SK-N-SH (cell line): ENCODE measurements at regions not wholly inside any gene's neighbourhood (a gene's known extent, or its start where the extent isn't known, plus 50 kb on each side); places are given as distances from the start of the nearest gene placed in this dataset.

ENCODE experiments used
- CTCF ChIA-PET: fragments of 300-600, 350-600 bp; formaldehyde crosslinking; extraction: SDS; loops from one replicate; lab custom pipeline; 2021; lab: Yijun Ruan, JAX
- POLR2A ChIA-PET: fragments of 350-600 bp; sonication (Branson Sonifier 250); formaldehyde crosslinking; extraction: SDS; loops from one replicate; lab custom pipeline; 2020; ENCODE audit warnings: antibody characterized with exemption, inconsistent platforms; lab: Yijun Ruan, JAX
- DNase-seq: peaks from one replicate; pipeline ENCODE4 v3.0.0; 2012
- H2AFZ ChIP-seq: fragments of 200-600 bp; sonication (generic); 2 replicates; pipeline ENCODE4 v1.8.1; 2016; ENCODE audit warnings: antibody characterized with exemption, mild to moderate bottlenecking, low read depth
- H3F3A ChIP-seq: fragments of 200-600 bp; sonication (generic); replicated peaks from 2 replicates; pipeline ENCODE3; 2016; ENCODE audit warnings: antibody characterized with exemption, mild to moderate bottlenecking; ENCODE audit not compliant: insufficient read depth
- H3K27ac ChIP-seq, 2 experiments: fragments of 200-500 bp in 1 of 2; fragments of 200-600 bp in 1 of 2; sonication (Bioruptor generic) in 1 of 2; sonication (generic), shearing (Covaris generic) in 1 of 2; 2 replicates each; pipeline versions ENCODE4 v1.5.1 to v1.6.1; 2014 to 2016; ENCODE audit warnings: low read depth in 2 of 2, inconsistent platforms in 1 of 2, low read length in 1 of 2, mild to moderate bottlenecking in 1 of 2, mixed read lengths in 1 of 2
- H3K27me3 ChIP-seq: fragments of 200-600 bp; sonication (generic), shearing (Covaris generic); 2 replicates; pipeline ENCODE4 v1.6.1; 2016; ENCODE audit warnings: mixed run types; ENCODE audit not compliant: insufficient read depth
- H3K36me3 ChIP-seq, 2 experiments: fragments of 200-500 bp in 1 of 2; fragments of 200-600 bp in 1 of 2; sonication (Bioruptor generic) in 1 of 2; sonication (generic) in 1 of 2; replicated peaks in 1 of 2; 2 replicates each; pipeline versions ENCODE3 to v1.5.1; 2014 to 2016; ENCODE audit warnings: low read length in 1 of 2, mild to moderate bottlenecking in 1 of 2; ENCODE audit not compliant: insufficient read depth in 2 of 2, control insufficient read depth in 1 of 2
- H3K4me1 ChIP-seq, 2 experiments: fragments of 200-500 bp in 1 of 2; fragments of 200-600 bp in 1 of 2; sonication (Bioruptor generic) in 1 of 2; sonication (generic), shearing (Covaris generic) in 1 of 2; 2 replicates each; pipeline versions ENCODE4 v1.5.1 to v1.6.1; 2014 to 2016; ENCODE audit warnings: low read depth in 1 of 2, low read length in 1 of 2, mixed run types in 1 of 2; ENCODE audit not compliant: insufficient read depth in 2 of 2, control insufficient read depth in 1 of 2
- H3K4me2 ChIP-seq: fragments of 200-600 bp; sonication (generic), shearing (Covaris generic); 2 replicates; pipeline ENCODE4 v1.6.1; 2017; ENCODE audit warnings: mixed run types
- H3K4me3 ChIP-seq, 2 experiments: fragments of 200-500 bp in 1 of 2; fragments of 200-600 bp in 1 of 2; sonication (Bioruptor generic) in 1 of 2; sonication (generic), shearing (Covaris generic) in 1 of 2; 2 replicates each; pipeline versions ENCODE4 v1.5.1 to v1.8.1; 2014 to 2016; ENCODE audit warnings: low read depth in 2 of 2, inconsistent platforms in 1 of 2, low read length in 1 of 2, mild to moderate bottlenecking in 1 of 2, mixed read lengths in 1 of 2, moderate library complexity in 1 of 2
- H3K79me2 ChIP-seq: fragments of 200-600 bp; sonication (generic); 2 replicates; pipeline ENCODE4 v1.8.1; 2017; ENCODE audit warnings: mild to moderate bottlenecking; ENCODE audit not compliant: insufficient read depth
- H3K9ac ChIP-seq: fragments of 200-600 bp; sonication (generic); 2 replicates; pipeline ENCODE4 v1.6.1; 2017; ENCODE audit warnings: mixed run types
- H3K9me2 ChIP-seq: fragments of 200-600 bp; sonication (generic); 2 replicates; pipeline ENCODE4 v1.6.1; 2017; ENCODE audit warnings: mixed run types
- H3K9me3 ChIP-seq: fragments of 200-600 bp; sonication (generic); 2 replicates; pipeline ENCODE4 v1.6.1; 2017; ENCODE audit warnings: mixed run types, mild to moderate bottlenecking, moderate library complexity
- H4K20me1 ChIP-seq: fragments of 200-600 bp; sonication (generic); 2 replicates; pipeline ENCODE4 v1.6.1; 2017; ENCODE audit warnings: mild to moderate bottlenecking, mixed run types; ENCODE audit not compliant: insufficient read depth
- CHD2 ChIP-seq: fragments of 150-350 bp; IDR thresholded peaks from 2 replicates; pipeline ENCODE4 v1.6.1; 2018; ENCODE audit warnings: low read length; ENCODE audit not compliant: partially characterized antibody
- ELF1 ChIP-seq: IDR thresholded peaks from 2 replicates; pipeline ENCODE4 v1.4.0; 2012
- EP300 ChIP-seq, 2 experiments: IDR thresholded peaks; 2 replicates each; pipeline versions ENCODE4 v1.4.0 to v1.6.1; 2012; ENCODE audit warnings: borderline replicate concordance in 1 of 2, low read depth in 1 of 2, low read length in 1 of 2
- GABPA ChIP-seq: IDR thresholded peaks from 2 replicates; pipeline ENCODE4 v1.4.0; 2012; ENCODE audit warnings: low read depth, mild to moderate bottlenecking
- NRF1 ChIP-seq: IDR thresholded peaks from 2 replicates; pipeline ENCODE4 v1.6.1; 2012; ENCODE audit warnings: low read depth, mild to moderate bottlenecking, low read length
- POLR2AphosphoS5 ChIP-seq: IDR thresholded peaks from 2 replicates; pipeline ENCODE4 v1.6.1; 2012; ENCODE audit warnings: low read depth, low read length
- RAD21 ChIP-seq: IDR thresholded peaks from 2 replicates; pipeline ENCODE4 v1.6.1; 2012; ENCODE audit warnings: mild to moderate bottlenecking, low read length
- RCOR1 ChIP-seq: fragments of 150-350 bp; IDR thresholded peaks from 2 replicates; pipeline ENCODE4 v1.6.1; 2017; ENCODE audit warnings: antibody characterized with exemption, low read length
- REST ChIP-seq: IDR thresholded peaks from 2 replicates; pipeline ENCODE4 v1.6.1; 2012; ENCODE audit warnings: mild to moderate bottlenecking, low read depth, low read length, moderate library complexity
- RFX5 ChIP-seq: IDR thresholded peaks from 2 replicates; pipeline ENCODE4 v1.6.1; 2012; ENCODE audit warnings: mild to moderate bottlenecking, improper control_type of control experiment, low read length
- RXRA ChIP-seq: IDR thresholded peaks from 2 replicates; pipeline ENCODE4 v1.4.0; 2012; ENCODE audit warnings: low read depth, mild to moderate bottlenecking, borderline replicate concordance
- SIN3A ChIP-seq: IDR thresholded peaks from 2 replicates; pipeline ENCODE4 v1.6.1; 2012; ENCODE audit warnings: low read depth, mild to moderate bottlenecking, low read length, moderate library complexity, borderline replicate concordance
- SMC3 ChIP-seq: IDR thresholded peaks from 2 replicates; pipeline ENCODE4 v1.6.1; 2012; ENCODE audit warnings: low read depth, low read length, improper control_type of control experiment
- TAF1 ChIP-seq: IDR thresholded peaks from 2 replicates; pipeline ENCODE4 v1.6.1; 2012; ENCODE audit warnings: low read depth, mild to moderate bottlenecking, low read length, moderate library complexity, borderline replicate concordance
- TCF12 ChIP-seq: IDR thresholded peaks from 2 replicates; pipeline ENCODE4 v1.4.0; 2012
- TEAD4 ChIP-seq: IDR thresholded peaks from 2 replicates; pipeline ENCODE4 v1.4.0; 2012; ENCODE audit warnings: mild to moderate bottlenecking, borderline replicate concordance; ENCODE audit not compliant: insufficient read depth
- USF2 ChIP-seq: fragments of 150-350 bp; IDR thresholded peaks from 2 replicates; pipeline ENCODE4 v1.6.1; 2017; ENCODE audit warnings: antibody characterized with exemption, low read length, low read depth, borderline replicate concordance
- YY1 ChIP-seq: IDR thresholded peaks from 2 replicates; pipeline ENCODE4 v1.4.0; 2012; ENCODE audit warnings: low read depth, mild to moderate bottlenecking
- ZBTB33 ChIP-seq: IDR thresholded peaks from 2 replicates; pipeline ENCODE4 v1.4.0; 2012; ENCODE audit warnings: low read depth, borderline replicate concordance
- WGBS: methylation state at CpG from one replicate; pipeline ENCODE4 v1.1.6; 2017; ENCODE audit warnings: low lambda C conversion rate; 5-methylcytosine and 5-hydroxymethylcytosine counted together

- Histone ChIP-seq H3K9ac (no peak overlapping the region), H3K36me3 (no peaks in the 10 kb centered on the region), H4K20me1 (no peaks in the 10 kb centered on the region), H3K4me1 (no peaks in the 10 kb centered on the region), H3K4me2 (no peak overlapping the region), H3K9me2 (no peaks in the 10 kb centered on the region), H3K27ac (no peak overlapping the region), H3K27me3 (no peaks in the 10 kb centered on the region), H3K79me2 (no peaks in the 10 kb centered on the region), H3K9me3 (no peaks in the 10 kb centered on the region), H3K4me3 (no peak overlapping the region), H3F3A (no peaks in the 10 kb centered on the region), H2AFZ (no peak overlapping the region)
- no peak for TF ChIP-seq NRF1
- no peak for TF ChIP-seq SIN3A
- no peak for TF ChIP-seq RXRA
- no peak for TF ChIP-seq REST
- no peak for TF ChIP-seq TEAD4
- no peak for TF ChIP-seq TAF1
- TF ChIP-seq ELF1 = no peak
- no peak for DNase-seq
- ChIA-PET CTCF (no interaction called here), POLR2A (no interaction called here)
- WGBS = 5% methylated on average over 3 of the region's 3 CpGs
These were observed 173.3 kb downstream of the RFX6 start for GRCh38 chr6:117050301-117050700.

- H3K27me3 ChIP-seq = no peaks in the 10 kb centered on the region
- no peaks in the 10 kb centered on the region for H3K36me3 ChIP-seq
- no peaks in the 10 kb centered on the region for H4K20me1 ChIP-seq
- no peaks in the 10 kb centered on the region for H3F3A ChIP-seq
- POLR2A ChIA-PET = no interaction called here
- DNase-seq = no peak
- no peak overlapping the region for H2AFZ ChIP-seq
- no peaks in the 10 kb centered on the region for H3K79me2 ChIP-seq
- no peaks in the 10 kb centered on the region for H3K9me2 ChIP-seq
- CTCF ChIA-PET = no interaction called here
- no peak overlapping the region for H3K27ac ChIP-seq
- TF ChIP-seq RAD21 = no peak
- TF ChIP-seq RXRA = no peak
- no peak for TF ChIP-seq SMC3
- TF ChIP-seq ELF1 = no peak
- TF ChIP-seq TCF12 = no peak
- TF ChIP-seq TAF1 = no peak
- TF ChIP-seq ZBTB33 = no peak
- no peak for TF ChIP-seq RFX5
- no peak for TF ChIP-seq NRF1
- TF ChIP-seq GABPA = no peak
- no peak for TF ChIP-seq POLR2AphosphoS5
- no peak for TF ChIP-seq CHD2
- TF ChIP-seq RCOR1 = no peak
- TF ChIP-seq USF2 = no peak
- no peak for TF ChIP-seq EP300 (IDR thresholded peaks at IDR 0.05; ENCODE audit: borderline replicate concordance in 1 of 2, low read depth in 1 of 2, low read length in 1 of 2)
- no peak for TF ChIP-seq YY1
- H3K9me3 ChIP-seq = no peaks in the 10 kb centered on the region
- no peak overlapping the region for H3K4me3 ChIP-seq
- no peak overlapping the region for H3K4me2 ChIP-seq
- 0% methylated on average over 2 of the region's 2 CpGs for WGBS
- no peak overlapping the region for H3K9ac ChIP-seq
- H3K4me1 ChIP-seq = no peaks in the 10 kb centered on the region
These were observed 193.2 kb upstream of the VGLL2 start for GRCh38 chr6:117072134-117072533.
